Cardiac septum (tissue), 1 donor: ENCODE measurements at regions not wholly inside any gene's neighbourhood (a gene's known extent, or its start where the extent isn't known, plus 50 kb on each side); places are given as distances from the start of the nearest gene placed in this dataset.

Experiments used
- DNase-seq: peaks from one replicate; pipeline ENCODE4 v3.0.0-alpha.2; 2020; ENCODE audit warnings: low spot score
- intact Hi-C: fragments of 100-400 bp; cut with DNase I; formaldehyde crosslinking; loops from one replicate; pipeline ENCODE4 v1.14.0; 2022
- donor health status: DM: no; HTN: no; CAD: no.

DNA sequence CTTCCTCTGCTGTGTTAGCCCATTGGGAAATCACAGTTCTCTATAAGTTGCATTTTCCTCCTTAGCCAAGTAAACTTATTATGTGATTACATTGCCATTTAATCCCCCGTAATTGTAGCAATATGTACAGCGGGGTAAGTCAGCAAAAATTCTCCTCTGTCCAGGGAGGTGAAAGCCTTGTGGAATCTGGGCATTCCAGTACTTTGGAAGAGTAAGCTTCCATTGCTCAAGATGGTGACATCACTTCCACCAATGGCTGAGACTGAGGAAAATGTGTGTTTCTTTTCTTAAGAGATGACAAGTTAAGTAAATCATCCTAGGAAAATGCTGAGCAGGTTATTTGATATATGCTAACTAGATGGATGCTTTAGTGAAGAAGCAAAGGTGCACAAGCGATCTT, 436.7 kb downstream of the CETN3 start:
- intact Hi-C loops = no loop called here
- no peak for DNase-seq

DNA sequence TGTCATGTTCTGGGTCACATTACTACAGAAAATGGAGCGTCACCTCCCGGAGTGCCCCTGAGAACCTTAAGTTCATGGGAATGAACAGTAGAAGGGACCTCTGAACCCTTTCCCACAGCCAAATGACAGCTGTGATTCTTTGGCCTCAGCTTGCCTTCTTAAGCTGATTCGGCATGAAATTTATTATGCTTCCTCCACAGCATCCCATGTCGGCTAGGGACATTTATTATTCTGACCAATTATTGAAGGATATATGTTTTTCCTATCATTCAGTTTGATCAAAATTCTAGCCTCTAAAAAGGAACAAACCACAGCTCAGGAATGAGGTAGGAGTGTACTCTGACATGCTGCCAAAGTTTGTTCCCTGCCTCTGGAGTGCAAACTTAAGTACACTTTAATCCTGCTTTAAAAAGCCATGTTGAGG, 440.6 kb downstream of the CETN3 start:
- intact Hi-C loops = no loop called here

DNA sequence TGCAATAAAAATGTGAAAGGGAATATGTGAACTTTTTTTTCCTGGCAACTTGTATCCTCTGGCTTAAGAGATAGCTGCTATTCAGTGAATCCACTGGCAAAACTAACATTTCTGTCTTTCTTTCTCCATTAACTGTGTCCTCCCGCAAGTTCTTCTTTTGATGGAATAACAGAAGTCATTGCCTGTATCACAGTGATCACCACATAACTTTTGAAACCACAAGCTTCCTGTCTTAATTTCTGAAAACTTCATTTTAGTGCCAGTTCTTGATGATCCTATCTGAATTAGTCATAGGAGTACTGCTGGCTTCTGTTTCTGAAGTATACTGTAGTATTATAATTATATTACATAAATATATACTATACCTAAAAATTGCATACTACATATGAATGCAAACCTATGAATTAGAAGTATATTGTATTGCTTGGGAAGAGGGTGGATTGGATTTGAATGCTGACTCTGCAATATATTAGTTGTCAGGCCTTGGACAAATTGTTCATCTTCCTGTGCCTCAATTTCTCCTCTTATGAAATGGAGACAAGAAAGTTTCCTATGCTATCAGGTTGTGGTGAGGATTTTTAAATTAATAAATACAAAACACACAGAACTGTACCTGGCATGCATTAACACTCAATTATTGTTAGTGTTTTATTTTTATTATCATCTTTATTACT, 441.6 kb downstream of the CETN3 start:
- intact Hi-C loops = no loop called here

More for the DNA sequence above, 440.6 kb downstream of the CETN3 start:
- DNase-seq = no peak

DNA sequence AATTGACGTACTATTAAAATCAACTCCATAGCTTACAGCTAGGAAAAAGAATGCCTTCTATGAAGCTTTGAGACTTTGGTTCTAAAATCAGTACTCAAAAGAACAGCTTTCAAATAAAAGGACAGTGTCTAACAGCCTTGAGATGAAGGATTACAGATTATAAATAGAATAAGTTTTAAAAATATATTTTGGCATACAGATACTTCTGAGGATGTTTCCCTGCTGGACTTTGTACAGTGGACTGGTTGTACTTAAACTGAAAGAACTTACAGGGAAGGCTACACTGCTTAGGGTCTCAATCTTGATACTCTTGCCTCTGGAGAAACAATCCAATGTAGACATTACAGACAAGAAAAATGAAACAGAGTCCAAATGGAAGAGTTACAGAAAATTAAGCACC, 452.7 kb downstream of the CETN3 start:
- DNase-seq = no peak
- intact Hi-C loops = no loop called here

More for the DNA sequence above, 441.6 kb downstream of the CETN3 start:
- DNase-seq = no peak

DNA sequence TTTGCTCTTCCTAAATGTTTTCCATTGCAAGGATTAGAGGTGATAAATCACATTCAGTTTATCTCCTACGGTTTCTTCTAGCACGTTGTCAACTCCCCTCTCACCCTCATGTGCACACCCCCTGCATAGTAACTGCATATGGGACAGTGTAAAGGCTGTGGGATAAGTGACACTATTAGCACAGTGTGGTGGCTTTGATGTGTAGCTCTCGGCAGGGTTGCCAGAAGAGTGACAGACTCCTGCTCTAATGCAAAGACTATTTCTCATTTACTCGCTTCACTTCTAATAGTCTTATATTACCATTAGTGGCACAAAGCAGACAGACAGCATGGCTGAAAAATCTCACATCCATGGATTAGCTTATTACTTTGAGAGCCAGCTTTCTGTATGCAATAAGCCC, 454.6 kb downstream of the CETN3 start:
- intact Hi-C loops = no loop called here

DNA sequence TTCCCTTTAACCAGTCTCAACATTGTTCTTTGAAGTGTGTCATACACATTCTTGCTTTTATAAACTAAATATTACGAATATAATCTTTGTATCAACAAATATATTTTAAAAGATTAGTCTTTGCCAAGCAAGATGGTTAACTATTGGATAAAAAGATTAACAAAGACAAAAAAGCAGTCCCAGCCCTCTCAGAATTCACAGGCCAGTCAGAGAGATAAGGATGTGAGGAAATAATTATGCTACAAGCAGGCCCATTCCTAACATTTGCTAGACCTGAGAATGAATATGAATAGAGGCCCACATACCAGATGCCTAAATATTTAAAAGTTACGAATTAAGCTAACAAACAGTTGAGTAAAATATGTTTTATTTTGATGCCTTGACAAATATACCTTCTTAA, 457.7 kb downstream of the CETN3 start:
- intact Hi-C loops = no loop called here
- no peak for DNase-seq

More for the DNA sequence above, 454.6 kb downstream of the CETN3 start:
- DNase-seq = no peak

DNA sequence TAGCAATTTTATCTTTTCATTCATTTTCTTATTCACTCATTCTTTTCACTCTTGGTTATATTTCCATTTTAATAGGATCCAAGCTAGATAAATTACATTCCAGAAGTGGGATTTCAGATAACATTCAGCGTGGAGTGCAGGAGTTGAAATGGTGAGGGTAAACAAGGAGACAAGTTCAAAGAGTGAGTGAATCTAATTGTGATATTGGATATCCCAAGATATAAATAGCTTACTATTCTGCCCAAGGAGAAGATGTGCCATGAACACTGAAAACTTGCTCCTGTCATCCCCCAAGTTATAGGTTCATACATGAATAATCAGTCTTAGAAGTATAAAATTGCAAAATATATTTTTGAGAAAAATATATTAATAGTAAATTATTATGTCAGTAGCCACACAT, 459.3 kb downstream of the CETN3 start:
- intact Hi-C loops = no loop called here
- no peak for DNase-seq

DNA sequence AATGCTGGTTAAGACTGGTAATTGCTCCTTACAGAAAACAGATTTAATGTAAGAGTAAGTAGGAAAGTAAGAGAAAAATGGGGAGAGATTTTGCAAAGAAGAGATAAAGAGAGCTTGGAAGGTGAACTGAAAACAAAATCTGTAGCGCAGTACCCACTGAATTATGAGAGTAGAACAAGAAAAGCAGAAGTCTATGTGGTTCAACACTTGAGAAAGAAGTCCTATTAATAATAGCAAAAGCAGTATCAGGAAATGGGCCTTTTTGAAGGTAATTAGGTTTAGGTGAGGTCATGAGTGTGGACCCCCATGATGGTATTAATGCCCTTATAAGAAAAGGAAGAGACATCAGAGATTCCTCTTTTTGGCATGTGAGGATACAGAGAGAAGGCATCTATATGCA, 460.6 kb downstream of the CETN3 start:
- DNase-seq = no peak

DNA sequence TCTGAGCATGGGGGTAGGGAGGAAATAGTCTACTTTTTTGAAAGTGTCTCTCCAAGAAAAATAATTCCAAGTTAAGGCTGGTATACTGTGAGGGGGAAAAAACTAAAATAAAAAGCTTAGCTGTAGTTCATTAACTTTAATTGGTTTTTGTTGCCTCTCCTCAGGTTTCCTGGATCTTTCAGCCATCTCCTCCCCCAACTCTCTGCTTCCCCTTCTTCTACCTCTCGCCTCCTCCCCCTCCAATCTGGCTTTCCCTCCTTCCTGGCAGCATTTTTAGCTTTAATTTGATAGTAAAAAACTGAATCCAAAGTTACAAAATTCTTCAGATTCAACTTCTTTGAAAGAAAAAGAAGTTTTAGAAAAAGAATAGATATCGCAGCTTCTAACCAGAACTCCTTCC, 462.6 kb downstream of the CETN3 start:
- no peak for DNase-seq
- intact Hi-C loops = no loop called here

More for the DNA sequence above, 460.6 kb downstream of the CETN3 start:
- intact Hi-C loops = no loop called here

DNA sequence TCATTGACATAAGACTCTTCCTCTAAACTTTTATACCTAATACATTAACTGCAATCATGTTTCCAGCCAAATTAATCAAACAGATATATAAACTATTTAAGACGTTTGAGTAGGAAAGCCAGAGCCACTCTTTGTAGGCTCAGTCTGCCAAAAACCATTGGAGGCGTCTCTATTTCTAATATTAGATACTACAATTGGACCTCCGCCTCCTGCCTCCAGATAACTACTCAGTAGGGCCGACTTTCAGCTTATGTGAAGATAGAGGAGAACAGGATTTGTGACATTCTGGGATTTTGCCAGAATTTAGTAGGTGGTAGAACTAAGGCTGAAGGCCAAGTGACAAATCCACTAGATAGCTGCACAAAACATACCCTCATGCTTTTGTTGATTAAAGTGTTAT, 463.0 kb downstream of the CETN3 start:
- intact Hi-C loops = no loop called here
- no peak for DNase-seq

DNA sequence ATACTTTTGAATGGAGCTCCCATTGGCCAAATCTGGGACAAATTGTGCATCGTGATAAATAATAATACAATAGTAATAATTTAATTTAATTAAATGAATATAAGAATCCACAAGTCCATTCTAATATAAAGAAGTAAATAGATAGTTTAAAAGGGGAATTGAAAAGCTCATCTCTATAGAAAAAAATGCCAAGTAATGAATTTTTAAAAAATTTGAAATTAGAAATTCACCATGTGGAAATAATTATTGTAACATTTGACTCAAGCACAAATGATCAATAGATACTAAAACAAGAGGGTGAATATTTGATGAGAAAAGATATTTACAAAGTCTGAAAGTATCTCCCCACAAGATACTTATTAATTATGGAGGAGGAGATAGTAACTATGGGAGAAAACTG, 467.4 kb downstream of the CETN3 start:
- no peak for DNase-seq
- intact Hi-C loops = no loop called here

DNA sequence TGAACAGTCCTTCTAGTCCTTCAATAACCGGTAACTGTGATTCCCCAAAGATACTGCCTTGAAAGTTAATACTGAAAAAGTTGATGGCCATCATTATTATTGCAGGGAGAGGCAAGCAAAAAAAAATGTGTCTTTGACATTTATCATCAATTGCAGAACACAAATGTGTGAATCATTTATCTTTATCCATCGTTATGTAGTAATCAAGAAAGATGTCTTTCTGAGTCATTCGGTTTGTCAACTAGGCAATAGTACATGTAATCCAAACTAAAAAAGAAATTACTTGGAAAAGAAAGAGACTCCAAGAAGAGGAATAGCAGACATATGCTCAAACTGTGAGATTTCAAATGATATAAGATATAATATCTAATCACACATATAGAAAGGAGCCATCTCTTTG, 473.0 kb downstream of the CETN3 start:
- intact Hi-C loops = loop anchor here (10.0 kb wide), 1 partner anchor 1052 kb away; the partner anchor contains the start of gene MEF2C
- DNase-seq = no peak

DNA sequence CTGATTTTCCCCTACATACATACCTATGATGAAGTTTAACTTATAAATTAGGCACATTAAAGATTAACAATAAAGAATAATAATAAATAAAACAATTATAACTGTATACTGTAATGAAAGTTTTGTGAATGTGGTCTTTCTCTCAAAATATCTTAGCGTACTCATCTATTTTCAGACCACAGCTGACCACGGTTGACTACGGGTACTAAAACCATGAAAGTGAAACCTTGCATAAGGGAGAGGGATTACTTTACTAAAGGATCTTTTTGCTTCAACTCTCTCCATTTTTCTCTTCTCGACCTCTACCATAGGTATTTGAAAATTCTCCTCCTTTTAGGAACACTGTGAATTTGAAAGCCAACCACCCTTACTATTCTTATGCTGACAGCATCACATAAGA, 475.5 kb downstream of the CETN3 start:
- DNase-seq = no peak
- intact Hi-C loops = loop anchor here (10.0 kb wide), 1 partner anchor 1049 kb away; the partner anchor contains the start of gene MEF2C

DNA sequence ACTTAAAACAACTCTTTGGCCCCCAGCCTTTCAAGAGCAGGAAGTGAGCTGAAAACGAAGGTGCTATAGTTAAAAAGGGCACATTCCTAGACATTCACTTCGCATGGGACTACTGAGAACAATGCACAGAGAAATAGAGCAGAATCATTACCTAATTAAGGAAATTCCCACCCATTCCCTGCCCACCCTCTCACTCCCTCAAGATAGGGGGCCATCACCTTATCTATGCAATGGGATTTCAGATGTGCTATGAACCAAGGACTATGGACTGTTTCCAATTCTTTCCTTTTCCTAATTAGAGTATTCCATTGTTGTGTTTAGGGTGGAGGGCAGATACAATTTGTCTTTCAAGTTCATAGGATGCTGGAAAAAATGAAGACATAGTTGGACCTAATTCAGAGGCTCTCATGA, 476.8 kb downstream of the CETN3 start:
- DNase-seq = no peak

DNA sequence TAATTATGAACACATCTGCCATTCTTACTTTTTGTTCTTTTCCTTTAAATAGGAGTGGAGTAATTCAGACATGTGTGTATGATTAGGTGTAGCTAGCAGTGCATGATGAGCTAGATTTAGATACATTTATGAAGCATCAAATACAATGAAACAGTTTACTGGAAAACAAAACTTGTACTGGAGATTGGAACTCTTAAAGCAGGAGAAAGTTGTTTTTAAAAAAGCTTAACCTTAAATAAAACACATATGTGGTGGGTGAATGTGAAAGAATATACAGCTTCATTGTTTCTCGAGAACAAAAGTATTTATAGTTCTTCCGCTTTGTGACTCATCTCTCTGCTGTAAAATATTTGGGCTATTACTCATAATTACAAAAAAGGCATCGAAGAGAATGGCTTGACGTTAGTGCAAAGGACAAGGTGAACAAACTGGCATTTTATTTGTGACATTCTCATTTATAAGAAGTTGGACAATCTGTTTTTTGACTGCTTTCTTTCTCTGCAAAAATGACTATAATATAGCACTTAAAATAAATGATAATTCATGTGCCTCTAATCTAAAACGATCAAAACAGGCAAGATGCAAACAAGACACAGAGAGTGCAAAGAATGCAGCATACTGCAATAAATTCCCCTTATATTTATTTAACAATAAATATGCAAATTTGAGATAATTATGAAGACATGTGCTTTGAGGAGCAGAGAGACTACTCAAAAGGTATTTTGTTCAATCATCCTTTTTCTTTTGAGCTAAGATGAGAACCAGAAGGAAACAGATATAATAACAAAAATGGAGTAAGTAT, 478.8 kb downstream of the CETN3 start:
- no peak for DNase-seq
- intact Hi-C loops = loop anchor here (10.0 kb wide), 1 partner anchor 1046 kb away; the partner anchor contains the start of gene MEF2C

More for the DNA sequence above, 476.8 kb downstream of the CETN3 start:
- intact Hi-C loops = loop anchor here (1.0 to 10.0 kb wide), 2 partner anchors 56 to 1048 kb away; partner anchors contain the start of gene MEF2C

DNA sequence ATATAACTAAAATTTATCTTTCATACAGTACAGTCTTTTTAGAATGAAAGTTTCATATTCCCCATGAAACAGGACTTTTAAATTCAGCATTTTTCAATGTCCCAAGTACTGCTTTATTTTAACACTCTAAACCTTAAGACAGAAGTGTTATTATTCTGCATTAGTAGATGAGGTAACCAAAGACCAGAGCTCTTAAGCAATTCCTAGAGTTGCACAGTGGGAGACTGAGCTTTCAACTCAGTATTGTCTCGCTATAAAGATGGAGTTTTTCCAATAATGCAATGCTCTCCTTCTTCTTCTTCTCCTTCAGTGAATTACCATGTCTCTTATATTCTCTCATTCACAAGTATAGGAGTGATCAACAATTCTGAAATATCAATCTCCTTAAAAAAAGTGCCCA, 479.7 kb downstream of the CETN3 start:
- intact Hi-C loops = loop anchor here (10.0 kb wide), 2 partner anchors 255 to 1045 kb away; partner anchors contain the start of gene MEF2C
- DNase-seq = no peak

DNA sequence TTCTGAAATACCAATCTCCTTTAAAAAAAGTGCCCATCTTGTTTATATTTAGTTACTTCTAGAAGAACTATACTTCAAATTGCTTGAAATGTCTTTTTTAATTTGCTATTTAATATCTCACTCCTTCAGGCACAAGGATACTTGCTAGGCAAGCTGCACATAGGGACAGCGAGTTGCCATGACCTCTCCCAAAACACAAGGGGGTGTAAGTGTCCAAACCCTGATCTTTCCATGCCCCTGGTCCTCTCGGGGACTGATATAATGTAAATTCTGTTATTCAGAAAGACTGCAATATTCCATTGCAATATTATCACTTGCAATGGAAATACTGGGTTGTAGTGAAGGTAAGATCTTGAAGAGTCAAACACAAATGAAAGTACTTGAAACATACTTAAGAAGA, 480.4 kb downstream of the CETN3 start:
- DNase-seq = no peak
- intact Hi-C loops = loop anchor here (10.0 kb wide), 1 partner anchor 256 kb away; no protein-coding TSS in a partner anchor

DNA sequence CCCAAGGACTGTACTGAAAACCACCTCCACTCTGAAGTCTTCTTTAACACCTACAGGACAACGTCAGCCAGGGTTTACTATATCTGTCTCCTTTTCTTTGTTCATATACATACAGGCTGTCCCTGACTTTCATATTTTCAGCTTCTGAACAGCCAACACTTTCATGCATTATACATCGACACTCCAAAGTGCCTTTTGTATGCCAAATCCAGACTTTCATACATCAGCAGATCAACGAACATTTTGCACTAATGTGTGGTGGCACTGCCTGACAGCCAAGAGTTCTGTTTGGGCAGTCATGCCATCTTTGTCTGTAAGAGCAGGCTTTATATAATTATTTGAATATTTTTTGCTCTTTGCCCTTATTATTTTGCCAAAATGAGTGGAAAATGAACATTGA, 487.4 kb downstream of the CETN3 start:
- intact Hi-C loops = loop anchor here (10.0 kb wide), 1 partner anchor 263 kb away; no protein-coding TSS in a partner anchor

DNA sequence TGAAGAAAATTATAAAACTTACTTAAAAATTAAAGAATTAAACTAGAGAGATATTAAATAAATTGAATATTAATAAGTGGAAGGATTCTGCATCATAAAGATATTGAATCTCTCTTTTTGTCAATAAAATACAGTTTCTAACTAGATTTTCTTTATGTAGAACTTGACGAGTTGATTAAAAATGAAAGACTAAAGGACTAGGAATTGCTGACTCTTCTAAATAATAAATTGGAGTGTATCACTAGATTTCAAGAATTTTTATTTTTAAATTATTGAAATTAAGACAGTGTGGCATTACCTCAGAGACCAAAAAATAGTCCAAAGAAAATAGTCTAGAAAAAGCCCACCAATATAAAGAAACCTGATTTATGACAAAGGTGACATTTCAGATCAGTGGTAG, 492.4 kb downstream of the CETN3 start:
- intact Hi-C loops = no loop called here
- DNase-seq = no peak

More for the DNA sequence above, 487.4 kb downstream of the CETN3 start:
- DNase-seq = no peak

DNA sequence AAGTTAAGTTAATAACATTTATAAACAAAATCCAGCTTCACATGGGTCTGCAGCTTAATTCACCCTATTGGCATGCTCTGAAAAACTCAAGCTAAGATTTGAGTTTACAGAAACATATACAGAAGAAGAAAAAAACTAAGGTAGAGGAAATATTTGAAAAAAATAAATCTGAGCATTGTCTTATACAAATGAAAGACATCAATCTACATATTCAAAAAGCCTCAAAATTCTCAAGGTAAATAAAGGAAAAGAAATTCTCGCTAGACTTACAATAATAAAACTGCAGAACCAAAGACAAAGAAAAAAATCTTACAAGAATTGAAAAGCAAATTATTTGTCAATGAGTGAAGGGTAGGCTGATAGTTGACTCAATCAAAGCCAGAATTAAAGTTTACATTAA, 493.4 kb downstream of the CETN3 start:
- intact Hi-C loops = no loop called here
- DNase-seq = no peak

DNA sequence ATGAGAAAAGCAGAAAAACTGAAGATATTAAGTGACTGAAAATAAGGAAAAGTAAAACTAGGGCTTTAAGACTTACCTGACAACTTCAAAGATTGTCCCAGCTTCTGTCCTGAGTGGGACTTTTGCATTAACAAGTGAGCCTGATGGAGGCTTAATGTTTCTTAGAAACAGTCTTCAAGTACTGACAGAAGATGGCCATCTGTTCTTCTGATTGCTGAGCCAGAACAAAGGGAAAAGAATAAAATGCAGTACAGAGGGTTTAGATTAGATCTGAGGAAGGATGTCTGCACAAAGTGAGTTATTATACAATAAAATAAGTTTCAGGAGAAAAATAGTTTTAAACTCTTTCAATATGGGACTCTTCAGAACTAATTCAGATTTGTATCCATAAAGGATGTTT, 500.7 kb downstream of the CETN3 start:
- no peak for DNase-seq
- intact Hi-C loops = no loop called here
